ENCODE measurements at regions not wholly inside any gene's neighbourhood (a gene's known extent, or its start where the extent isn't known, plus 50 kb on each side); places are given as distances from the start of the nearest gene placed in this dataset.

GRCh38 chr9:21751998-21752397 lies 50.4 kb upstream of the MTAP start:
- no peak for TF ChIP-seq YY1 (IDR thresholded peaks at IDR 0.05; ENCODE audit: insufficient read depth, insufficient replicate concordance, low read depth, low read length)
- TF ChIP-seq ZSCAN5A (CRISPR knock-in tag; IDR thresholded peaks at IDR 0.05; ENCODE audit: borderline replicate concordance): no peak
- no peak for TF ChIP-seq ZNF782 (CRISPR knock-in tag; IDR thresholded peaks at IDR 0.05; ENCODE audit: borderline replicate concordance)
- no peak for TF ChIP-seq NFIC (IDR thresholded peaks at IDR 0.05; ENCODE audit: low read length)
- no peak for TF ChIP-seq ZNF619 (CRISPR knock-in tag; IDR thresholded peaks at IDR 0.05)
- TF ChIP-seq DNMT1 (CRISPR knock-in tag; IDR thresholded peaks at IDR 0.05): no peak
- no peak for TF ChIP-seq ZNF362 (CRISPR knock-in tag; IDR thresholded peaks at IDR 0.05; ENCODE audit: borderline replicate concordance)
- no peak for TF ChIP-seq BHLHE40 (IDR thresholded peaks at IDR 0.05; ENCODE audit: low read length)
- TF ChIP-seq CTCF (CRISPR knock-in tag; IDR thresholded peaks at IDR 0.05): no peak
- no peak for TF ChIP-seq ZNF274 (CRISPR knock-in tag; IDR thresholded peaks at IDR 0.05)
- no peak for TF ChIP-seq MEIS1 (CRISPR knock-in tag; IDR thresholded peaks at IDR 0.05; ENCODE audit: borderline replicate concordance)
- no peak for TF ChIP-seq BRD4 (CRISPR knock-in tag; IDR thresholded peaks at IDR 0.05)

Data from HepG2 (cell line).